ACC112 (cell line): ENCODE measurements at regions not wholly inside any gene's neighbourhood (a gene's known extent, or its start where the extent isn't known, plus 50 kb on each side); places are given as distances from the start of the nearest gene placed in this dataset.
"Not testable (repeated sequence)": the region's sequence is repeated elsewhere in the genome, so short reads cannot be mapped to it uniquely, and the experiment has no call there.

Source experiments
- H2AFZ ChIP-seq: fragments of 200-600 bp; sonication (generic); one replicate; pipeline ENCODE4 v1.6.0; 2017; ENCODE audit warnings: antibody characterized with exemption, low read length; ENCODE audit not compliant: unreplicated experiment
- H3K27ac ChIP-seq: fragments of 200-600 bp; sonication (generic); 2 replicates; pipeline ENCODE4 v1.5.1; 2014; ENCODE audit warnings: low read depth, mild to moderate bottlenecking, antibody characterized with exemption, low read length, moderate library complexity
- H3K27me3 ChIP-seq: fragments of 200-600 bp; sonication (generic); 2 replicates; pipeline ENCODE4 v1.6.1; 2014; ENCODE audit warnings: mild to moderate bottlenecking, antibody characterized with exemption, low read length, moderate library complexity, mixed read lengths; ENCODE audit not compliant: insufficient read depth
- H3K36me3 ChIP-seq: fragments of 200-600 bp; sonication (generic); 2 replicates; pipeline ENCODE4 v1.6.1; 2016; ENCODE audit warnings: mild to moderate bottlenecking, antibody characterized with exemption, low read length, moderate library complexity, mixed read lengths; ENCODE audit not compliant: insufficient read depth
- H3K4me1 ChIP-seq: fragments of 200-600 bp; sonication (generic); one replicate; pipeline ENCODE4 v1.6.1; 2016; ENCODE audit warnings: low read length, mixed read lengths; ENCODE audit not compliant: insufficient read depth, unreplicated experiment, control insufficient read depth
- H3K4me3 ChIP-seq: fragments of 200-600 bp; sonication (generic); 2 replicates; pipeline ENCODE4 v1.5.1; 2014; ENCODE audit warnings: mild to moderate bottlenecking, low read depth, low read length
- H3K79me2 ChIP-seq: fragments of 200-600 bp; sonication (generic); one replicate; pipeline ENCODE4 v1.6.0; 2016; ENCODE audit warnings: low read length; ENCODE audit not compliant: control insufficient read depth, unreplicated experiment, insufficient read depth

- Histone ChIP-seq H3K79me2 (no peaks in the 10 kb centered on the region), H3K4me3 (no peak overlapping the region), H3K36me3 (no peaks in the 10 kb centered on the region), H3K27me3 (no peaks in the 10 kb centered on the region), H3K27ac (no peak overlapping the region), H3K4me1 (no peaks in the 10 kb centered on the region), H2AFZ (no peak overlapping the region)
Observed at GRCh38 chr9:75482566-75482965, 394.3 kb downstream of the OSTF1 start.

GRCh38 chr9:75483636-75484035 is 395.3 kb downstream of the OSTF1 start:
- H3K27me3 ChIP-seq: no peaks in the 10 kb centered on the region
- H2AFZ ChIP-seq: no peak overlapping the region
- H3K79me2 ChIP-seq: no peaks in the 10 kb centered on the region
- H3K27ac ChIP-seq: no peak overlapping the region
- no peaks in the 10 kb centered on the region for H3K4me1 ChIP-seq
- H3K4me3 ChIP-seq: no peak overlapping the region
- no peaks in the 10 kb centered on the region for H3K36me3 ChIP-seq

GRCh38 chr9:75487856-75488718 is 399.8 kb downstream of the OSTF1 start:
- Histone ChIP-seq H3K4me1 (no peaks in the 10 kb centered on the region), H3K27ac (no peak overlapping the region), H3K79me2 (no peaks in the 10 kb centered on the region), H3K4me3 (no peak overlapping the region), H2AFZ (no peak overlapping the region), H3K36me3 (no peaks in the 10 kb centered on the region), H3K27me3 (no peaks in the 10 kb centered on the region)

GRCh38 chr9:75488719-75489110 is 400.4 kb downstream of the OSTF1 start:
- Histone ChIP-seq H3K27me3 (no peaks in the 10 kb centered on the region), H3K4me3 (no peak overlapping the region), H3K27ac (no peak overlapping the region), H3K79me2 (no peaks in the 10 kb centered on the region), H3K36me3 (no peaks in the 10 kb centered on the region), H2AFZ (no peak overlapping the region), H3K4me1 (no peaks in the 10 kb centered on the region)

GRCh38 chr9:75490326-75490725 is 400.1 kb upstream of the PCSK5 start:
- no peak overlapping the region for H2AFZ ChIP-seq

GRCh38 chr9:75491533-75491932 is 398.9 kb upstream of the PCSK5 start:
- no peaks in the 10 kb centered on the region for H3K4me1 ChIP-seq
- H3K79me2 ChIP-seq: no peaks in the 10 kb centered on the region
- no peaks in the 10 kb centered on the region for H3K36me3 ChIP-seq
- H3K27me3 ChIP-seq: no peaks in the 10 kb centered on the region
- H3K27ac ChIP-seq: no peak overlapping the region
- no peak overlapping the region for H3K4me3 ChIP-seq
- no peak overlapping the region for H2AFZ ChIP-seq

More at GRCh38 chr9:75490326-75490725, 400.1 kb upstream of the PCSK5 start:
- Histone ChIP-seq H3K27me3 (no peaks in the 10 kb centered on the region), H3K4me3 (no peak overlapping the region), H3K79me2 (no peaks in the 10 kb centered on the region), H3K4me1 (no peaks in the 10 kb centered on the region), H3K36me3 (no peaks in the 10 kb centered on the region), H3K27ac (no peak overlapping the region)

- Histone ChIP-seq H2AFZ (no peak overlapping the region), H3K79me2 (no peaks in the 10 kb centered on the region), H3K27me3 (no peaks in the 10 kb centered on the region), H3K4me3 (no peak overlapping the region), H3K27ac (no peak overlapping the region), H3K36me3 (no peaks in the 10 kb centered on the region), H3K4me1 (no peaks in the 10 kb centered on the region)
Observed at GRCh38 chr9:75499812-75500211, 390.7 kb upstream of the PCSK5 start.

- H3K4me1 ChIP-seq: no peaks in the 10 kb centered on the region
- no peaks in the 10 kb centered on the region for H3K27me3 ChIP-seq
- H3K27ac ChIP-seq: no peak overlapping the region
- H3K79me2 ChIP-seq: no peaks in the 10 kb centered on the region
- H2AFZ ChIP-seq: no peak overlapping the region
- H3K36me3 ChIP-seq: no peaks in the 10 kb centered on the region
- no peak overlapping the region for H3K4me3 ChIP-seq
Observed at GRCh38 chr9:75500479-75500878, 390.0 kb upstream of the PCSK5 start.

GRCh38 chr9:75500940-75501339 is 389.5 kb upstream of the PCSK5 start:
- H2AFZ ChIP-seq, H3K36me3 ChIP-seq, H3K4me3 ChIP-seq, H3K79me2 ChIP-seq, H3K27me3 ChIP-seq, H3K4me1 ChIP-seq, H3K27ac ChIP-seq: not testable (repeated sequence)

- Histone ChIP-seq H3K4me1 (no peaks in the 10 kb centered on the region), H3K79me2 (no peaks in the 10 kb centered on the region), H3K27me3 (no peaks in the 10 kb centered on the region), H3K36me3 (no peaks in the 10 kb centered on the region), H2AFZ (no peak overlapping the region), H3K4me3 (no peak overlapping the region), H3K27ac (no peak overlapping the region)
Observed at GRCh38 chr9:75504721-75505120, 385.8 kb upstream of the PCSK5 start.

GRCh38 chr9:75505654-75506053 is 384.8 kb upstream of the PCSK5 start:
- Histone ChIP-seq H3K36me3 (no peaks in the 10 kb centered on the region), H3K27me3 (no peaks in the 10 kb centered on the region), H3K27ac (no peak overlapping the region), H2AFZ (no peak overlapping the region), H3K4me3 (no peak overlapping the region), H3K4me1 (no peaks in the 10 kb centered on the region), H3K79me2 (no peaks in the 10 kb centered on the region)
